Transverse colon (tissue), 4 donors: ENCODE measurements at regions not wholly inside any gene's neighbourhood (a gene's known extent, or its start where the extent isn't known, plus 50 kb on each side); places are given as distances from the start of the nearest gene placed in this dataset.

Experiments used
- CTCF ChIP-seq, 5 experiments: fragments of 200-600 bp in 3 of 5; fragments of 450-650 bp in 2 of 5; sonication (generic) in 3 of 5; IDR thresholded peaks; 1 replicate in 2 of 5; 2 replicates in 3 of 5; pipeline ENCODE4 v1.5.1; 2016 to 2017; ENCODE audit warnings: antibody characterized with exemption in 5 of 5, inconsistent platforms in 3 of 5, mild to moderate bottlenecking in 2 of 5, moderate library complexity in 1 of 5
- POLR2AphosphoS5 ChIP-seq, 3 donors: sonication (generic); formaldehyde crosslinking; IDR thresholded peaks; one replicate each; pipeline ENCODE4 v1.6.1; 2016; ENCODE audit warnings: antibody characterized with exemption in 3 of 3

- TF ChIP-seq CTCF (IDR thresholded peaks at IDR 0.05) = no peak
- TF ChIP-seq POLR2AphosphoS5 (IDR thresholded peaks at IDR 0.05) = no peak
Observed at GRCh38 chr3:177641206-177641605, 443.9 kb upstream of the TBL1XR1 start.
